ENCODE measurements at regions not wholly inside any gene's neighbourhood (a gene's known extent, or its start where the extent isn't known, plus 50 kb on each side); places are given as distances from the start of the nearest gene placed in this dataset.

- no peak for DNase-seq
These were observed 102.2 kb downstream of the UNC5CL start for GRCh38 chr6:40936818-40937251.

- no peak for DNase-seq
These were observed 105.2 kb downstream of the UNC5CL start for GRCh38 chr6:40933864-40934263.

- DNase-seq = no peak
These were observed 106.1 kb downstream of the UNC5CL start for GRCh38 chr6:40932953-40933352.

- DNase-seq = no peak
These were observed 106.7 kb downstream of the UNC5CL start for GRCh38 chr6:40932366-40932765.

GRCh38 chr6:40931931-40932330 is 107.1 kb downstream of the UNC5CL start:
- DNase-seq = no peak

GRCh38 chr6:40930555-40930954 is 108.5 kb downstream of the UNC5CL start:
- DNase-seq = no peak

- DNase-seq = no peak
These were observed 109.0 kb downstream of the UNC5CL start for GRCh38 chr6:40930045-40930444.

- no peak for DNase-seq
These were observed 109.8 kb downstream of the UNC5CL start for GRCh38 chr6:40929176-40929575.

- no peak for DNase-seq
These were observed 110.3 kb downstream of the UNC5CL start for GRCh38 chr6:40928763-40929162.

GRCh38 chr6:40928307-40928706 is 110.7 kb downstream of the UNC5CL start:
- DNase-seq = no peak

GRCh38 chr6:40925341-40925740 is 113.7 kb downstream of the UNC5CL start:
- no peak for DNase-seq

GRCh38 chr6:40924839-40925238 is 114.2 kb downstream of the UNC5CL start:
- DNase-seq = no peak

- no peak for DNase-seq
These were observed 115.1 kb downstream of the UNC5CL start for GRCh38 chr6:40923880-40924279.

- no peak for DNase-seq
These were observed 115.7 kb downstream of the UNC5CL start for GRCh38 chr6:40923326-40923725.

GRCh38 chr6:40922281-40922680 is 116.7 kb downstream of the UNC5CL start:
- no peak for DNase-seq

- no peak for DNase-seq
These were observed 120.9 kb downstream of the UNC5CL start for GRCh38 chr6:40918040-40918651.

- DNase-seq = no peak
These were observed 121.4 kb downstream of the UNC5CL start for GRCh38 chr6:40917603-40918002.

GRCh38 chr6:40916845-40917244 is 122.2 kb downstream of the UNC5CL start:
- no peak for DNase-seq

- no peak for DNase-seq
These were observed 123.9 kb downstream of the UNC5CL start for GRCh38 chr6:40915165-40915564.

GRCh38 chr6:40914005-40914404 is 125.0 kb downstream of the UNC5CL start:
- no peak for DNase-seq

- no peak for DNase-seq
These were observed 126.7 kb downstream of the UNC5CL start for GRCh38 chr6:40912158-40912946.

GRCh38 chr6:40910260-40910893 is 128.6 kb downstream of the UNC5CL start:
- no peak for DNase-seq

- no peak for DNase-seq
These were observed 129.2 kb downstream of the UNC5CL start for GRCh38 chr6:40909811-40910210.

GRCh38 chr6:40907198-40907701 is 131.8 kb downstream of the UNC5CL start:
- DNase-seq = no peak
